ENCODE measurements at regions not wholly inside any gene's neighbourhood (a gene's known extent, or its start where the extent isn't known, plus 50 kb on each side); places are given as distances from the start of the nearest gene placed in this dataset.
A peak's percentile ranks its signal among the peaks of the same experiment; 100 is the strongest.
"Not testable (repeated sequence)": the region's sequence is repeated elsewhere in the genome, so short reads cannot be mapped to it uniquely, and the experiment has no call there.

DNA sequence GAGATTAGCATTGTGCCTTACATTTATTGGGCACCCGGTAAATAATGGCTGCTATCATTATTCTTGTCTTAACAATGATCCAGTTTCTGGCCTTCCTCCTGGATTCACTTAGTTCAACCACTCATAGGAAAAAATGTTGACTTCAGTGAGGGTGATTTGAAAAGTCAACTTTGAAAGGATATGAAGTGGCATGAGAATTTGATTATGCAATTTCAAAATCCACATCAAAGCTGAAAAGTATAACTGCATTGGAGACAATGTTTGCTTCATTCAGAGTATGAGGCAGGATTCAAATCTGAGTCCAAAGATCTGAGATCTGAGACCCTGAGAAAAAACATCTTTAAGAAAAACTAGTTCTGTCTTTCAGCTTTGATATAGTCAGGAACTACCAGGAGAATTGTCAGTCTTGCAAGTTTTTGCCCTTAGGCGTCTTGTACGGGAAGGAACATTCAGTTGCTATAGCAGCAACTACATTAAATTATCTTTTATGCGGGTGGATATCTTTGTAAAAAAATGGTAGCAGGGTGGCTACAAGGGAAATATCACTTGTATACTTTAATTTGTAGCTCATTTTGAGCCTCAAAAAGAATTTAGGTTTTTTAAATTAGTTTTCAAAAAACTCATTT, 587.5 kb upstream of the LCORL start:
- Mint-ChIP-seq H3K4me1 (ENCODE audit: low read depth in 2 of 2) (no peaks in the 10 kb centered on the region), H3K9me3 (peaks cover 3 to 8% of the 10 kb centered on the region in 2 donors), H3K4me3 (no peak overlapping the region), H3K27ac (no peak overlapping the region), H3K27me3 (peaks cover 14 to 23% of the 10 kb centered on the region in 2 donors), H3K36me3 (ENCODE audit: insufficient read depth) (no peaks in the 10 kb centered on the region)
- no peak for ATAC-seq (replicated peaks)
- no peak for DNase-seq

- not testable (repeated sequence) for H3K4me3 Mint-ChIP-seq; DNase-seq; ATAC-seq (replicated peaks); H3K4me1 Mint-ChIP-seq (ENCODE audit: low read depth in 2 of 2); H3K36me3 Mint-ChIP-seq (ENCODE audit: insufficient read depth); H3K27ac Mint-ChIP-seq; H3K9me3 Mint-ChIP-seq
- H3K27me3 Mint-ChIP-seq = peaks cover 23 to 46% of the 10 kb centered on the region in 2 donors
Measured at GRCh38 chr4:18602610-18603009, 581.1 kb upstream of the LCORL start.

DNA sequence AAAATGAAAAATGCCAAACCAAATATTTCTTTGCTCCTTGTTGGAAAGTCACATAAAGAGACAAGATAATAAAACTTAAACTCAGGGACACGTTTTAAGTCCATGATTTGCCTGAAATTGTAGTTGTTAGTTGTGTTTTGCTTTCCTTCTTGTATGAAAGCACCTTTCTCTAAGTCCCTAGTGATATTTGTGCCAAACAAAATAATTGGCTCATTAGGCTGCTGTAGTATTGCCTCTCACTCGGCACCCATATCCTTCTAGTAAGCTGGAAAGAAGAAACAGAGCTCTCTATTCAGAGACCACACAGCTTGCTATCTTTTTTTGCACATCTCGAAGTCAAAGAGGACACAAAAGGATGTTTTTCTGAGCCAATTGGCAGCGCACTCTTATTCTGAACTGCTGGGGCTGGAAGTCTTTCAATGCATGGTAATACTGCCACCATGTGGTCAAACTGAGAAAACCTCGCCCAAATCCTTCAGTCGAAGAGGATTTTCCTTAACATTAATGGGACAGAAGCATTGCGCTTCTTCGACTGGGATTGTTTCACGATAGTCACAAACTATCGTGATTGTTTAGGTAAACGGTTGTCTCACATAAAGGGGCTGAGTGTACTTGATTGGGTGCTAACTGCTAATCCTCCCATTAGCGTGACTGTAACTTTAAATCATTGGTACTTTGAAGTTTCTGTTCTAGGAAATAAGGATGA, 571.9 kb upstream of the LCORL start:
- H3K27me3 Mint-ChIP-seq = peaks cover 0 to 28% of the 10 kb centered on the region in 2 donors
- peak; percentile 70 for ATAC-seq (replicated peaks)
- DNase-seq = peak; percentile 22 to 43 (median 40)
- H3K36me3 Mint-ChIP-seq (ENCODE audit: insufficient read depth) = no peaks in the 10 kb centered on the region
- peaks cover 5 to 6% of the 10 kb centered on the region in 2 donors for H3K4me1 Mint-ChIP-seq (ENCODE audit: low read depth in 2 of 2)
- H3K4me3 Mint-ChIP-seq = no peak overlapping the region
- H3K27ac Mint-ChIP-seq = no peak overlapping the region
- H3K9me3 Mint-ChIP-seq = no peaks in the 10 kb centered on the region

DNA sequence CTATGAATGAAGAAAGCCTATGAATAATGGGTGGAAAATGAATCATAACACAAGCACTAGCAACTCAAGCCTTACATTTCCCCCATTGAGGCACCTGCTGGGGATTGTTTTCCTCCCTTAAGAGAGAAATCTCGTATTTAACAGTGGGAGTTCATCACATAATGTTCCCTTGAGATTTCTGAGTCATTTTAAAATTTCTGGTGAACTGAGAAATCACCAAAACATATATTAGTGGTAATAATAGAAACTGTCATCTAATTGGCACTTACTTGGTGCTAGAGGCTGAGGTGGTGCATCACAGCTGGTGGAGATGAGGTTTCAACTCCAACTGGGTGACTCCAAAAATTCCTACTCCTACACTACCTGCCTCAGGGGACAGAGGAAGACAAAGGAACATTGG, 561.3 kb upstream of the LCORL start:
- no peaks in the 10 kb centered on the region for H3K36me3 Mint-ChIP-seq (ENCODE audit: insufficient read depth)
- H3K27ac Mint-ChIP-seq = no peak overlapping the region
- no peaks in the 10 kb centered on the region for H3K4me1 Mint-ChIP-seq (ENCODE audit: low read depth in 2 of 2)
- no peaks in the 10 kb centered on the region for H3K9me3 Mint-ChIP-seq
- peaks cover 32 to 55% of the 10 kb centered on the region in 2 donors for H3K27me3 Mint-ChIP-seq
- DNase-seq (no peak), ATAC-seq (replicated peaks) (no peak)
- H3K4me3 Mint-ChIP-seq = no peak overlapping the region

- DNase-seq (no peak), ATAC-seq (replicated peaks) (no peak)
- no peak overlapping the region for H3K4me3 Mint-ChIP-seq
- no peak overlapping the region for H3K27ac Mint-ChIP-seq
- peaks cover 26 to 28% of the 10 kb centered on the region in 2 donors for H3K27me3 Mint-ChIP-seq
- H3K36me3 Mint-ChIP-seq (ENCODE audit: insufficient read depth) = no peaks in the 10 kb centered on the region
- no peaks in the 10 kb centered on the region for H3K9me3 Mint-ChIP-seq
- no peaks in the 10 kb centered on the region for H3K4me1 Mint-ChIP-seq (ENCODE audit: low read depth in 2 of 2)
Measured at GRCh38 chr4:18578307-18578706, 556.8 kb upstream of the LCORL start.

- Mint-ChIP-seq H3K4me1 (ENCODE audit: low read depth in 2 of 2) (no peaks in the 10 kb centered on the region), H3K27me3 (peaks cover 5 to 21% of the 10 kb centered on the region in 2 donors), H3K4me3 (no peak overlapping the region), H3K36me3 (ENCODE audit: insufficient read depth) (no peaks in the 10 kb centered on the region), H3K27ac (no peak overlapping the region), H3K9me3 (no peaks in the 10 kb centered on the region)
- DNase-seq (no peak), ATAC-seq (replicated peaks) (no peak)
Measured at GRCh38 chr4:18572481-18572880, 550.9 kb upstream of the LCORL start.

- Mint-ChIP-seq H3K4me1 (ENCODE audit: low read depth in 2 of 2) (no peaks in the 10 kb centered on the region), H3K36me3 (ENCODE audit: insufficient read depth) (no peaks in the 10 kb centered on the region), H3K27ac (no peak overlapping the region), H3K4me3 (no peak overlapping the region), H3K27me3 (peaks cover 5 to 21% of the 10 kb centered on the region in 2 donors), H3K9me3 (no peaks in the 10 kb centered on the region)
- no peak for DNase-seq
- no peak for ATAC-seq (replicated peaks)
Measured at GRCh38 chr4:18571301-18571761, 549.8 kb upstream of the LCORL start.

- Mint-ChIP-seq H3K36me3 (ENCODE audit: insufficient read depth) (no peaks in the 10 kb centered on the region), H3K27ac (no peak overlapping the region), H3K4me1 (ENCODE audit: low read depth in 2 of 2) (no peaks in the 10 kb centered on the region), H3K4me3 (no peak overlapping the region), H3K9me3 (no peaks in the 10 kb centered on the region), H3K27me3 (peaks cover 5 to 21% of the 10 kb centered on the region in 2 donors)
- DNase-seq (no peak), ATAC-seq (replicated peaks) (no peak)
Measured at GRCh38 chr4:18570370-18570769, 548.8 kb upstream of the LCORL start.

GRCh38 chr4:18568600-18568999, 547.0 kb upstream of the LCORL start:
- Mint-ChIP-seq H3K9me3 (no peaks in the 10 kb centered on the region), H3K4me1 (ENCODE audit: low read depth in 2 of 2) (no peaks in the 10 kb centered on the region), H3K27me3 (peaks cover 0 to 21% of the 10 kb centered on the region in 2 donors), H3K4me3 (no peak overlapping the region), H3K36me3 (ENCODE audit: insufficient read depth) (no peaks in the 10 kb centered on the region), H3K27ac (no peak overlapping the region)
- ATAC-seq (replicated peaks) (no peak), DNase-seq (no peak)

DNA sequence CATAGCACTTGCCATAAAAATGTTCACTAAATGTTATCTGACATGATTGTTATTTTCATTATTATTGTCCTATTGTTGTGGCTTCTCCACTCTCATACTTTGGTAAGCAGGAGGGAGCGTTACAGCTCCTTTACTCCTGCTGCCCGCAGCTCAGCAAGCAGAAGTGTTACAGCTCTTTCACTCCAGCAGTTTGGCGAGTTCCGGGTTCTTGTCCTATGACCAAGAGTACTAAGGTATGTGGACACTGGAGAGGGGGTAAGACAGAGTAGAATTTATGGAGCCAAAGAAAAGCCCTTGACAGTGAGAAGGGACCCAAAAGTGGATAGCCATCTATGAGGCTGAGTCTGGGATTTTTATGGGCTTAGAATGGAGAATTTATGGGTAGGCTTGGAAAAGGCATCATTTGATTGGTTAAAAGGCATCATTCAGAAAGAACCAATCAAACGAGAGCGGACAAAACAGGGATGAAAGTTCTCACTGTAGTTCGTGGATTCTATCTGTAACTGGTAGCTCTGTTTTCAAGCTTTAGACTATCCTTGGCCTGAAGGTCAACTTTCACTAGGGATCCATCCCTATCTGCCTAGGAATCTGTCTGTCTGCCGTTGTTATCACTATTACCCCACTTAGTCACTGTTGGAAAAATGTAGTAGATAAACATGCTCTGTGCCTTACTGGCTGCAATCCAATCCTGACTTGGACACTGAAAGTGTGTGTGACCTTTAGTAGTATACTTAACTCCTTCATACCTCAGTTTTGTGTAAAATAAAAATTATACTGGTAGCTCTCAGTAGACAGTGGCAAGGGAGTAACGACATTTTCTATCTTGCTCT, 545.6 kb upstream of the LCORL start:
- DNase-seq (no peak), ATAC-seq (replicated peaks) (no peak)
- H3K27me3 Mint-ChIP-seq = peaks cover 0 to 13% of the 10 kb centered on the region in 2 donors
- H3K36me3 Mint-ChIP-seq (ENCODE audit: insufficient read depth) = no peaks in the 10 kb centered on the region
- no peaks in the 10 kb centered on the region for H3K4me1 Mint-ChIP-seq (ENCODE audit: low read depth in 2 of 2)
- H3K4me3 Mint-ChIP-seq = no peak overlapping the region
- H3K9me3 Mint-ChIP-seq = peaks cover 0 to 5% of the 10 kb centered on the region in 2 donors
- no peak overlapping the region for H3K27ac Mint-ChIP-seq

DNA sequence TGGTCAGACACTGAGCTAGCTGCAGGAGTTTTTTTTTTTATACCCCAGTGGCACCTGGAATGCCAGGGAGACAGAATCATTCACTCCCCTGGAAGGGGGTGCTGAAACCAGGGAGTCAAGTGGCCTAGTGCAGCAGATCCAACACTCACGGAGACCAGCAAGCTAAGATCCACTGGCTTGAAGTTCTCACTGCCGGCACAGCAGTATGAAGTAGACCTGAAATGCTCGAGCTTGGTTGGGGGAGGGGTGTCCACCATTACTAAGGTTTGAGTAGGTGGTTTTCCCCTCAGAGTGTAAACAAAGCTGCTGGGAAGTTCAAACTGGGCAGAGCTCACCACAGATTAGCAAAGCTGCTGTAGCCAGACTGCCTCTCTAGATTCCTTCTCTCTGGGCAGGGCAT, 537.9 kb upstream of the LCORL start:
- peaks cover 10% of the 10 kb centered on the region in 2 donors for H3K27me3 Mint-ChIP-seq
- ATAC-seq (replicated peaks) (no peak), DNase-seq (no peak)
- no peaks in the 10 kb centered on the region for H3K36me3 Mint-ChIP-seq (ENCODE audit: insufficient read depth)
- no peak overlapping the region for H3K27ac Mint-ChIP-seq
- H3K4me3 Mint-ChIP-seq = no peak overlapping the region
- H3K4me1 Mint-ChIP-seq (ENCODE audit: low read depth in 2 of 2) = no peaks in the 10 kb centered on the region
- peaks cover 2 to 14% of the 10 kb centered on the region in 2 donors for H3K9me3 Mint-ChIP-seq

- H3K27ac Mint-ChIP-seq = no peak overlapping the region
- no peaks in the 10 kb centered on the region for H3K4me1 Mint-ChIP-seq (ENCODE audit: low read depth in 2 of 2)
- no peaks in the 10 kb centered on the region for H3K36me3 Mint-ChIP-seq (ENCODE audit: insufficient read depth)
- H3K27me3 Mint-ChIP-seq = peaks cover 10% of the 10 kb centered on the region in 2 donors
- no peak overlapping the region for H3K4me3 Mint-ChIP-seq
- no peak for ATAC-seq (replicated peaks)
- no peak for DNase-seq
- peaks cover 2 to 7% of the 10 kb centered on the region in 2 donors for H3K9me3 Mint-ChIP-seq
Measured at GRCh38 chr4:18556402-18556801, 534.8 kb upstream of the LCORL start.

GRCh38 chr4:18540349-18540748, 518.8 kb upstream of the LCORL start:
- H3K4me1 Mint-ChIP-seq (ENCODE audit: low read depth in 2 of 2) = no peaks in the 10 kb centered on the region
- H3K27ac Mint-ChIP-seq = no peak overlapping the region
- peaks cover under 1 to 6% of the 10 kb centered on the region in 2 donors for H3K9me3 Mint-ChIP-seq
- H3K27me3 Mint-ChIP-seq = no peaks in the 10 kb centered on the region
- no peak overlapping the region for H3K4me3 Mint-ChIP-seq
- no peaks in the 10 kb centered on the region for H3K36me3 Mint-ChIP-seq (ENCODE audit: insufficient read depth)
- DNase-seq (no peak), ATAC-seq (replicated peaks) (no peak)

Data from effector memory CD8-positive, alpha-beta T cell (primary cell).